ENCODE measurements at regions not wholly inside any gene's neighbourhood (a gene's known extent, or its start where the extent isn't known, plus 50 kb on each side); places are given as distances from the start of the nearest gene placed in this dataset.

- no peak for TF ChIP-seq CTCF (IDR thresholded peaks at IDR 0.05; ENCODE audit: low read depth, low read length)
- no peak for TF ChIP-seq MYC (IDR thresholded peaks at IDR 0.05; ENCODE audit: low read depth, low read length)
Measured at GRCh38 chr13:22111961-22112360, 441.1 kb downstream of the FGF9 start.
